OCI-LY3 (cell line): ENCODE measurements at regions not wholly inside any gene's neighbourhood (a gene's known extent, or its start where the extent isn't known, plus 50 kb on each side); places are given as distances from the start of the nearest gene placed in this dataset.

Source experiments
- H2AFZ ChIP-seq: fragments of 200-600, 300-600 bp; shearing (Covaris generic); 2 replicates; pipeline ENCODE4 v1.6.0; 2014; ENCODE audit warnings: antibody characterized with exemption, low read depth, low read length
- H3K27ac ChIP-seq: fragments of 200-600, 300-600 bp; sonication (generic); 2 replicates; pipeline ENCODE4 v1.5.1; 2014; ENCODE audit warnings: mild to moderate bottlenecking, low read length, moderate library complexity, mixed read lengths
- H3K27me3 ChIP-seq: fragments of 200-600, 300-600 bp; sonication (generic); 2 replicates; pipeline ENCODE4 v1.6.1; 2014; ENCODE audit warnings: low read depth, low read length, mixed read lengths
- H3K36me3 ChIP-seq: fragments of 200-600, 300-600 bp; sonication (generic); replicated peaks from 2 replicates; pipeline ENCODE3; 2014; ENCODE audit warnings: low read depth, low read length, mixed read lengths
- H3K4me1 ChIP-seq: fragments of 300-600, 200-600 bp; sonication (generic); 2 replicates; pipeline ENCODE4 v1.6.1; 2014; ENCODE audit warnings: low read length, mixed read lengths
- H3K4me2 ChIP-seq: fragments of 200-600, 300-600 bp; sonication (generic); 2 replicates; pipeline ENCODE4 v1.6.1; 2014; ENCODE audit warnings: low read length, mixed read lengths
- H3K4me3 ChIP-seq: fragments of 300-600, 200-600 bp; sonication (generic); 2 replicates; pipeline ENCODE4 v1.5.1; 2014; ENCODE audit warnings: antibody characterized with exemption, mild to moderate bottlenecking, low read length, moderate library complexity
- H3K79me2 ChIP-seq: fragments of 300-600, 200-600 bp; shearing (Covaris generic); 2 replicates; pipeline ENCODE4 v1.6.1; 2014; ENCODE audit warnings: mild to moderate bottlenecking, low read length, mixed read lengths
- H3K9ac ChIP-seq: fragments of 300-600, 200-600 bp; shearing (Covaris generic); 2 replicates; pipeline ENCODE4 v1.6.0; 2014; ENCODE audit warnings: mild to moderate bottlenecking, low read length, moderate library complexity
- H3K9me3 ChIP-seq: fragments of 200-600, 300-600 bp; shearing (Covaris generic); 2 replicates; pipeline ENCODE4 v1.6.1; 2014; ENCODE audit warnings: low read length, mixed read lengths; ENCODE audit not compliant: insufficient read depth
- H4K20me1 ChIP-seq: fragments of 200-600, 300-600 bp; sonication (generic); 2 replicates; pipeline ENCODE4 v1.6.1; 2016; ENCODE audit warnings: low read length, mixed read lengths; ENCODE audit not compliant: insufficient read depth
- CTCF ChIP-seq: fragments of 200-600, 300-600 bp; sonication (generic); IDR thresholded peaks from 2 replicates; pipeline ENCODE4 v1.5.1; 2014; ENCODE audit warnings: antibody characterized with exemption, low read length, low read depth
- EZH2phosphoT487 ChIP-seq: fragments of 200-600 bp; shearing (Covaris generic); IDR thresholded peaks from 2 replicates; pipeline ENCODE4 v1.6.1; 2018; ENCODE audit warnings: antibody characterized with exemption, mixed run types, low read depth

DNA sequence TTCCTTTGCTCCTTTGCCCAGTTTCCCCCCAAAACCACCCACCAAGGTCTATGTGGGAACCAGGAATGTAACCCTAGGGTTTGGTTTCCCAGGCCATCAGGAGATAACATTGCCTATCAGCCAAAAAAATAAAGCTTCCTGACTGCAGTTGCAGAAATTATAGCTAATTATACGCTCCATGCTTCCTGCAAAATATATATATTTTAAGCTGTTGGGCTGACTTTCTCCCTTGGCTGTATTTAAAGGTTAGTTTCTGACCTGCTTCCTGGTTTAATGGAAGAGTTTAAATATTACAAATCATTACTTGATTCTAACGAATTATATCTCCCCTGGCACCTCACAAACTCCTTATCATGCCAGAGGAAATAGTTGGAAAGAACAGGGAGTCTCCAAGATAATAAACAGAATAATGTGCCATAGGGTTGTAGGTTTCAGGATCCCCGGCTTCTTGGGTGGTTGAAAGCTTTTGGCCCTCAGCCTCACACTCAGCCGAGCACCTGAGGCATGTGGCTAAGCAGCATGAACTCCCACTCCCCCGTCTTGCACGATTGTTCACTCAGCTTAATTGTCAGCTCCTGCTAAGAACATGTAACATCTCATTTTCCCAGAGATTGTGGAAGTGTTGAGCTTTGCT lies 79.9 kb downstream of the FZD1 start:
- peak overlapping the region; percentile 95 for H3K27ac ChIP-seq
- H3K4me1 ChIP-seq = peaks cover 44% of the 10 kb centered on the region
- H2AFZ ChIP-seq = peak overlapping the region; percentile 61
- no peaks in the 10 kb centered on the region for H3K9me3 ChIP-seq
- peak overlapping the region; percentile 31 for H3K4me3 ChIP-seq
- H3K36me3 ChIP-seq = no peaks in the 10 kb centered on the region
- H3K79me2 ChIP-seq = no peaks in the 10 kb centered on the region
- peak overlapping the region; percentile 56; the same call in 1 of the 2 replicates for H3K9ac ChIP-seq
- H4K20me1 ChIP-seq = no peaks in the 10 kb centered on the region
- TF ChIP-seq EZH2phosphoT487 (no peak), CTCF (no peak)
- no peaks in the 10 kb centered on the region for H3K27me3 ChIP-seq
- peak overlapping the region; percentile 72 for H3K4me2 ChIP-seq

GRCh38 chr7:91344911-91345310 lies 80.7 kb downstream of the FZD1 start:
- H3K4me2 ChIP-seq = peak overlapping the region; percentile 72
- no peaks in the 10 kb centered on the region for H3K36me3 ChIP-seq
- H3K4me1 ChIP-seq = peaks cover 44% of the 10 kb centered on the region
- peak overlapping the region; percentile 65 for H3K9ac ChIP-seq
- peak overlapping the region; percentile 95 for H3K27ac ChIP-seq
- no peaks in the 10 kb centered on the region for H3K9me3 ChIP-seq
- H3K27me3 ChIP-seq = no peaks in the 10 kb centered on the region
- H3K4me3 ChIP-seq = peak overlapping the region; percentile 59
- no peak for TF ChIP-seq EZH2phosphoT487
- no peak for TF ChIP-seq CTCF
- H2AFZ ChIP-seq = no peak overlapping the region; the same call in 1 of the 2 replicates
- no peaks in the 10 kb centered on the region for H3K79me2 ChIP-seq
- H4K20me1 ChIP-seq = no peaks in the 10 kb centered on the region

DNA sequence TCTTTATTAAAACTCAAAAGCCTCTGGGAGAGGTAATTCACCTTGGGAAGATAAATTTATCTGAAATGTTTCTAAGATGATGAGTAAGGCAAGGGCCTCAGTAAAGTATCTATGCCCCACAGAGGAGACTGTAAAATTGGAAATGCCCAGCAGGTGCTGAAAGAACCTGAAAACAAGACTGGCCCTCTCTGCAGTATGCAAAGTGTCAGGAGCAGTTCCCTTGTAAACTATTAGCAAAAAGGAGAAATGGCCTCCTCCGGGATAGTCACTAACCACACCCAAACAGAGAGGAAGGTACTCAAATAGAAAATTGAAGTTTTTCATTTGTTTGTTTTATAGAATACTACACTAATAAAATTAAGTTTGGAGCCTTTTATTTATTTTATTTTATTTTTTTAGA lies 81.2 kb downstream of the FZD1 start:
- H3K27me3 ChIP-seq = no peaks in the 10 kb centered on the region
- H3K4me2 ChIP-seq = peak overlapping the region; percentile 72
- no peaks in the 10 kb centered on the region for H3K79me2 ChIP-seq
- no peaks in the 10 kb centered on the region for H4K20me1 ChIP-seq
- H2AFZ ChIP-seq = no peak overlapping the region
- H3K9ac ChIP-seq = peak overlapping the region; percentile 65
- H3K4me1 ChIP-seq = peaks cover 44% of the 10 kb centered on the region
- peak overlapping the region; percentile 59 for H3K4me3 ChIP-seq
- TF ChIP-seq EZH2phosphoT487 (no peak), CTCF (peak; percentile 31)
- H3K9me3 ChIP-seq = no peaks in the 10 kb centered on the region
- H3K36me3 ChIP-seq = no peaks in the 10 kb centered on the region
- peak overlapping the region; percentile 95 for H3K27ac ChIP-seq

GRCh38 chr7:91346426-91346825 lies 82.2 kb downstream of the FZD1 start:
- no peak overlapping the region for H2AFZ ChIP-seq
- H3K79me2 ChIP-seq = no peaks in the 10 kb centered on the region
- TF ChIP-seq CTCF (no peak), EZH2phosphoT487 (no peak)
- peaks cover 51% of the 10 kb centered on the region for H3K4me1 ChIP-seq
- H3K9me3 ChIP-seq = no peaks in the 10 kb centered on the region
- H3K36me3 ChIP-seq = no peaks in the 10 kb centered on the region
- no peaks in the 10 kb centered on the region for H4K20me1 ChIP-seq
- H3K4me3 ChIP-seq = no peak overlapping the region
- H3K9ac ChIP-seq = peak overlapping the region; percentile 24; the same call in 1 of the 2 replicates
- peak overlapping the region; percentile 24 for H3K4me2 ChIP-seq
- H3K27ac ChIP-seq = peak overlapping the region; percentile 95
- H3K27me3 ChIP-seq = no peaks in the 10 kb centered on the region
